HepG2 (cell line): ENCODE measurements at regions not wholly inside any gene's neighbourhood (a gene's known extent, or its start where the extent isn't known, plus 50 kb on each side); places are given as distances from the start of the nearest gene placed in this dataset.

Experiments
- ATAC-seq: fragments of 200-7000 bp; cut with Tn5 transposase; 3 replicates; pipeline ENCODE4 v1.9.1; 2020; ENCODE audit warnings: mild to moderate bottlenecking, moderate library complexity
- BruUV-seq: library from RNA; stranded (reverse); fragments of 400-500 nt; replicated peaks from 2 replicates; lab custom pipeline; 2021; lab: Mats Ljungman, UMichigan
- CTCF ChIA-PET: fragments of 300-600 bp; formaldehyde crosslinking; extraction: SDS; loops from one replicate; lab custom pipeline; 2021; ENCODE audit warnings: low total read pairs, inconsistent platforms, low intra/inter-chr PET ratio; lab: Yijun Ruan, JAX
- POLR2A ChIA-PET: fragments of 350-600 bp; sonication (Branson Sonifier 250); formaldehyde crosslinking; loops from one replicate; lab custom pipeline; 2020; ENCODE audit warnings: antibody characterized with exemption, inconsistent platforms; lab: Yijun Ruan, JAX
- DNase-seq: peaks from one replicate; pipeline ENCODE4 v3.0.0-alpha.2; 2015; ENCODE audit warnings: low spot score
- FAIRE-seq: peaks from 3 replicates; lab custom pipeline; 2011; peaks lifted over from hg19 to GRCh38; lab: Jason Lieb, UNC
- H2AFZ ChIP-seq: one replicate; pipeline ENCODE4 v1.6.1; 2011; ENCODE audit warnings: low read length, inconsistent platforms
- H3K27ac ChIP-seq: fragments of 300-600 bp; 3 replicates; pipeline ENCODE4 v1.8.0; 2011; ENCODE audit warnings: mixed run types, mild to moderate bottlenecking, mixed read lengths, low read length, inconsistent platforms; ENCODE audit not compliant: insufficient read depth; ENCODE audit errors: extremely low read length
- H3K27me3 ChIP-seq, 2 experiments: fragments of 200-600 bp in 1 of 2; 2 replicates in 1 of 2; 3 replicates in 1 of 2; pipeline versions ENCODE4 v1.6.0 to v1.8.0; 2011; ENCODE audit warnings: low read length in 2 of 2, mild to moderate bottlenecking in 2 of 2, moderate library complexity in 2 of 2, inconsistent platforms in 1 of 2; ENCODE audit not compliant: insufficient read depth in 2 of 2, control insufficient read depth in 1 of 2
- H3K36me3 ChIP-seq, 2 experiments: fragments of 200-600 bp in 1 of 2; replicated peaks in 1 of 2; 2 replicates in 1 of 2; 3 replicates in 1 of 2; pipeline versions ENCODE4 v1.5.1 to v1.8.0; 2011; ENCODE audit warnings: low read length in 2 of 2, inconsistent platforms in 1 of 2; ENCODE audit not compliant: insufficient read depth in 2 of 2, control insufficient read depth in 1 of 2
- H3K4me1 ChIP-seq: 2 replicates; pipeline ENCODE4 v1.5.1; 2012; ENCODE audit warnings: low read length, inconsistent platforms; ENCODE audit not compliant: insufficient read depth
- H3K4me2 ChIP-seq: 2 replicates; pipeline ENCODE4 v1.6.0; 2011; ENCODE audit warnings: low read depth, low read length, inconsistent platforms
- H3K4me3 ChIP-seq, 3 experiments: fragments of 200-600 bp in 1 of 3; sonication (generic), shearing (Covaris generic) in 1 of 3; replicated peaks in 1 of 3; 2 replicates each; pipeline ENCODE4 v1.5.1; 2011 to 2016; ENCODE audit warnings: low read length in 3 of 3, inconsistent platforms in 2 of 3, low read depth in 2 of 3, mild to moderate bottlenecking in 2 of 3, control low read depth in 1 of 3, mixed read lengths in 1 of 3; ENCODE audit not compliant: insufficient read depth in 1 of 3
- H3K79me2 ChIP-seq: one replicate; pipeline ENCODE4 v1.6.1; 2011; ENCODE audit warnings: low read length, inconsistent platforms; ENCODE audit not compliant: insufficient read depth
- H3K9ac ChIP-seq: 2 replicates; pipeline ENCODE4 v1.6.0; 2011; ENCODE audit warnings: mild to moderate bottlenecking, low read depth, low read length, inconsistent platforms; ENCODE audit not compliant: insufficient read depth
- H3K9me3 ChIP-seq: 2 replicates; pipeline ENCODE4 v1.5.1; 2012; ENCODE audit warnings: mild to moderate bottlenecking, low read length
- H4K20me1 ChIP-seq: 2 replicates; pipeline ENCODE4 v1.6.0; 2011; ENCODE audit warnings: inconsistent platforms, mild to moderate bottlenecking, low read length, moderate library complexity; ENCODE audit not compliant: insufficient read depth
- DMAP1 ChIP-seq: IDR thresholded peaks from 2 replicates; pipeline ENCODE4 v1.6.1; 2016
- FOXK1 ChIP-seq: sonication (generic); formaldehyde crosslinking; IDR thresholded peaks from 2 replicates; pipeline ENCODE4 v1.4.0; 2020; ENCODE audit warnings: low read depth, missing genetic modification reagents, borderline replicate concordance
- GLI4 ChIP-seq: sonication (generic); formaldehyde crosslinking; IDR thresholded peaks from 2 replicates; pipeline ENCODE4 v1.5.1; 2020; ENCODE audit warnings: missing genetic modification reagents, mild to moderate bottlenecking, moderate library complexity, borderline replicate concordance
- HDAC6 ChIP-seq: fragments of 200-600 bp; sonication (generic); IDR thresholded peaks from 2 replicates; pipeline ENCODE4 v1.7.0; 2017; ENCODE audit warnings: mild to moderate bottlenecking, antibody characterized with exemption, low read length, low read depth
- HOXA5 ChIP-seq: sonication (generic); formaldehyde crosslinking; IDR thresholded peaks from 2 replicates; pipeline ENCODE4 v1.4.0; 2020; ENCODE audit warnings: missing genetic modification reagents
- REXO4 ChIP-seq: sonication (generic); formaldehyde crosslinking; IDR thresholded peaks from 2 replicates; pipeline ENCODE4 v1.8.0; 2022; ENCODE audit warnings: missing genetic modification reagents, mild to moderate bottlenecking, borderline replicate concordance
- SIN3B ChIP-seq: fragments of 150-350 bp; IDR thresholded peaks from 2 replicates; pipeline ENCODE4 v1.6.1; 2014; ENCODE audit warnings: low read length
- SOX6 ChIP-seq, 2 experiments: fragments of 450-650 bp in 1 of 2; sonication (generic) in 1 of 2; formaldehyde crosslinking in 1 of 2; IDR thresholded peaks; 2 replicates each; pipeline versions ENCODE4 v1.4.0 to v1.6.1; 2017 to 2020; ENCODE audit warnings: antibody characterized with exemption in 1 of 2, mild to moderate bottlenecking in 1 of 2, missing genetic modification reagents in 1 of 2
- TCF7L2 ChIP-seq: IDR thresholded peaks from 2 replicates; pipeline ENCODE4 v1.6.1; 2011; ENCODE audit warnings: mild to moderate bottlenecking, low read depth, low read length, moderate library complexity
- TOE1 ChIP-seq: sonication (generic); formaldehyde crosslinking; IDR thresholded peaks from 2 replicates; pipeline ENCODE4 v1.4.0; 2020; ENCODE audit warnings: mild to moderate bottlenecking, missing genetic modification reagents
- TP53 ChIP-seq: sonication (generic); formaldehyde crosslinking; conservative IDR thresholded peaks from 2 replicates; pipeline ENCODE4 v1.4.0; 2020; ENCODE audit warnings: missing genetic modification reagents
- ZBTB7A ChIP-seq: sonication (generic); formaldehyde crosslinking; IDR thresholded peaks from 2 replicates; pipeline ENCODE4 v1.8.0; 2022; ENCODE audit warnings: mild to moderate bottlenecking, missing genetic modification reagents
- ZMYM3 ChIP-seq: sonication (generic); formaldehyde crosslinking; IDR thresholded peaks from 2 replicates; pipeline ENCODE4 v1.5.1; 2020; ENCODE audit warnings: mild to moderate bottlenecking, missing genetic modification reagents
- ZNF501 ChIP-seq: sonication (generic); formaldehyde crosslinking; IDR thresholded peaks from 2 replicates; pipeline ENCODE4 v1.5.1; 2020; ENCODE audit warnings: mild to moderate bottlenecking, moderate library complexity, missing genetic modification reagents
- ZNF75D ChIP-seq: sonication (generic); formaldehyde crosslinking; IDR thresholded peaks from 2 replicates; pipeline ENCODE4 v1.8.1; 2023; ENCODE audit warnings: missing genetic modification reagents, mild to moderate bottlenecking, borderline replicate concordance
- ZNF782 ChIP-seq: sonication (generic); formaldehyde crosslinking; IDR thresholded peaks from 2 replicates; pipeline ENCODE4 v1.4.0; 2020; ENCODE audit warnings: missing genetic modification reagents, mild to moderate bottlenecking, borderline replicate concordance
- ZNF850 ChIP-seq: sonication (generic); formaldehyde crosslinking; conservative IDR thresholded peaks from 2 replicates; pipeline ENCODE4 v1.9.0; 2021; ENCODE audit warnings: mild to moderate bottlenecking, missing genetic modification reagents
- WGBS: methylation state at CpG from one replicate; pipeline ENCODE4 v1.1.6; 2017; ENCODE audit warnings: low lambda C conversion rate; 5-methylcytosine and 5-hydroxymethylcytosine counted together
- in situ Hi-C: cut with HindIII; loops from 2 replicates; pipeline ENCODE4 v1.10.0; 2017; ENCODE audit warnings: low pct_unique_long_range_greater_than_20kb; ENCODE audit not compliant: extremely low pct_ligation_motif_present
- intact Hi-C: fragments of 100-400 bp; cut with micrococcal nuclease; formaldehyde crosslinking; loops from one replicate; pipeline ENCODE4 v1.10.0; 2022; ENCODE audit not compliant: unreplicated experiment
- TF ChIP-seq, protein P1 (sequence below): IDR thresholded peaks from 2 replicates; pipeline ENCODE4 v1.6.1; 2012; ENCODE audit warnings: inconsistent platforms

DNA sequence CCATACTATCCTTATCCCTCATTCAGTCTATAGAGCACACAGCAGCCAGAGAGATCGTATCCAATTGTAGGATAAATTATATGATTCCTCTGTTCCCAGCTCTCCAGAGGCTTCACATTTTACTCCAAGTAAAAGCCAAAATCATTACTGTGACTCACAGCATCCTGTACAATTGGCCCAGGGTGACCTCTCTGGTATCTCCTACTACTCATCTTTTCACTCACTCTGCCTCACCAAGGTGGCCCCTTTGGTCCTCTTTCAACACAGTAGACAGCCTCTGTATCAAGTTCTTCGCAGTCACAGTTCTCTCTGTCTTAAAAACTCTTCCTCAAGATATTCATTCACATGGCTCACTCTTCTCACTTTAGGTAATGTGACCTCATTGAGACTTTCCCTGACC is 72.6 kb upstream of the LSM8 start:
- ChIA-PET POLR2A (no interaction called here), CTCF (no interaction called here)
- TF ChIP-seq HDAC6 (no peak), SIN3B (no peak), HOXA5 (CRISPR knock-in tag) (no peak), TOE1 (no peak), ZNF501 (no peak), TP53 (CRISPR knock-in tag) (no peak), TCF7L2 (no peak), ZNF850 (no peak), FOXK1 (CRISPR knock-in tag) (no peak), ZBTB7A (CRISPR knock-in tag) (no peak), DMAP1 (CRISPR knock-in tag) (no peak), ZMYM3 (CRISPR knock-in tag) (no peak), GLI4 (CRISPR knock-in tag) (no peak), ZNF75D (CRISPR knock-in tag) (no peak), ZNF782 (no peak), SOX6 (IDR thresholded peaks at IDR 0.05) (no peak), SOX6 (CRISPR knock-in tag; IDR thresholded peaks at IDR 0.05) (no peak), REXO4 (CRISPR knock-in tag) (no peak)
- TF ChIP-seq, protein P1, sequence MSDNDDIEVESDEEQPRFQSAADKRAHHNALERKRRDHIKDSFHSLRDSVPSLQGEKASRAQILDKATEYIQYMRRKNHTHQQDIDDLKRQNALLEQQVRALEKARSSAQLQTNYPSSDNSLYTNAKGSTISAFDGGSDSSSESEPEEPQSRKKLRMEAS = no peak
- Histone ChIP-seq H2AFZ (no peak overlapping the region), H3K36me3 (no peaks in the 10 kb centered on the region), H4K20me1 (no peaks in the 10 kb centered on the region), H3K9ac (no peak overlapping the region), H3K9me3 (peaks cover 21% of the 10 kb centered on the region), H3K4me2 (no peak overlapping the region), H3K79me2 (no peaks in the 10 kb centered on the region), H3K27me3 (no peaks in the 10 kb centered on the region), H3K4me1 (no peaks in the 10 kb centered on the region), H3K27ac (no peak overlapping the region), H3K4me3 (no peak overlapping the region)
- intact Hi-C loops = no loop called here
- in situ Hi-C loops = no loop called here
- ATAC-seq (no peak), DNase-seq (no peak), FAIRE-seq (no peak)
- no TSS peak for BruUV-seq
- WGBS = 0% methylated on average over 2 of the region's 2 CpGs
